HG03159 (cell line): ENCODE measurements at regions not wholly inside any gene's neighbourhood (a gene's known extent, or its start where the extent isn't known, plus 50 kb on each side); places are given as distances from the start of the nearest gene placed in this dataset.

Experiments used
- ATAC-seq: cut with Tn5 transposase; IDR thresholded peaks from one replicate; pipeline ENCODE4 v1.9.1; 2021; ENCODE audit warnings: mild to moderate bottlenecking, moderate library complexity; ENCODE audit not compliant: unreplicated experiment

DNA sequence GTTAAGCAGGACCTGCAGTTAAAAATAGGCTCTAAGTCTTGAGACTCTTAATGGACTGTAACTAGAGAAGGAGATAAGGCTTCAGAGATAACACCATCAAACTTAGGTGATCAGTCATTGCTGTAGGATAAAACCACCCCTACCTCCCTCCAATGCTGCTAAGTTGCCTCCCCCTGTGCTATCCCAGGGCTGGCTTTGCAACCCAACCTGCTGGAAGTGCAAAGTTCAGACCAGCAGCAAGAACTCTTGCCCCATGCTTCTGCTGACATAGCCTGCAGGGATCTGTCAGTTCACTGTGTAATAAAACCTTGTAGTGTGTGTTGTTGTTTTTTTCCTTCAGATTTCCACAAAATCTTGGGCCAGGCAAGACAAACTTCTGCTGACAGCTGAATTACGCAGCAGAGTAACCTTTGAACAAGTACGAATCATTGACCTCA lies 57.4 kb upstream of the EPB41L3 start:
- no peak for ATAC-seq

DNA sequence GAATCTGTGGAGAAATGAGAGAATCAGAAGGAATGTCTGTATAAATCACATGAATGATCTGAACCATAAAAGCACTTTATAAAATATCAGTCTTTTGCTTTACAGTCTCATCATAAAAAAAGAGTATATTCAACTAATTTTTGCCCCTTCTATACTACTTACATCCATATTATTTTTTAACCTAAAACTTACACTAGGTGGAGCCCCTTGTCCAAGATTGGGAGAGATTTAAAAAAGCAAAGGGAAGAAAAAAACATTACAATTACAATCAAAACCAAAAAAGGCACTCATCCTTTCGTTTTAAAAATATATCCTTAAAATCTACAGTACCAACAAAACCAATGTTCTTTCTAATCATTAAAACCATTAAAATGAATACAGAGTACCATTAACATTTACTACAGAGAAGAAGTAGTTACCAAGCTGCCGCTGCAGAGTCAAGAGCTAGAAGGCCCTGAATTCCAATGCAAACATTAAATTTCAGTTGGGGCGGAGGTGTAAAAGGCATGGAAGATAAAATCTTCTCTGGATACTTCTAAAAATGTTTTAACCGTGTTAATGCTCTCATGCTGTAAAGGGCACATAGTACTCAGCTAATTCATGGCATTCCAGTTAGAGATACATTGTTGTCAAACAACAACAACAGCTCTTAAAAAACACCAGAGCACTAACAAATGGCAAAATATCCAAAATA lies 56.7 kb upstream of the EPB41L3 start:
- ATAC-seq, result no peak

DNA sequence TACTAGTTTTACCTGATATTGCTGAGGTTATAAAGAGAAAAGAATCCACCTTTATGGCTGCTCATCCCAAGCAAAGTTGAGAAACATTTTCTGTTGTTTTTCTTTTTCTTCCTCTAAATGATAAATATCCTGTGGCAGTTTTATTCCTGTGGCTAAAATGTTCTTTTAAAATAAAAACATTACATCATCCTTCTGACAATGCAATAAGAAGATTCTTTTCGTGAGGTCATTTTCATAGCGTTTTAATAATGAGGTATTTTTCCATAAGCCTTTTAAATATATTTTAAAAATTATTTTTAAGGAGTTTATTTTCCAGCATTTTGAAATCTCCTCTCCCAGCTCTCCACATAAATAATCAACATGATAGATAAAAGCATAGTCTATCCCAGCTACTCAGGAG lies 52.8 kb upstream of the EPB41L3 start:
- no peak for ATAC-seq
